RWPE2 (cell line): ENCODE measurements at regions not wholly inside any gene's neighbourhood (a gene's known extent, or its start where the extent isn't known, plus 50 kb on each side); places are given as distances from the start of the nearest gene placed in this dataset.
"Not testable (repeated sequence)": the region's sequence is repeated elsewhere in the genome, so short reads cannot be mapped to it uniquely, and the experiment has no call there.

Experiments used
- ATAC-seq: fragments of 200-7000 bp; cut with Tn5 transposase; 3 replicates; pipeline ENCODE4 v1.9.1; 2021; ENCODE audit warnings: low read depth
- DNase-seq: peaks from one replicate; pipeline ENCODE4 v3.0.0-alpha.2; 2020; ENCODE audit warnings: low spot score
- H3K27ac ChIP-seq: fragments of 450-650 bp; 2 replicates; pipeline ENCODE4 v1.5.1; 2017; ENCODE audit warnings: mild to moderate bottlenecking; ENCODE audit not compliant: poor library complexity, severe bottlenecking
- H3K27me3 ChIP-seq: fragments of 250-450 bp; sonication (Bioruptor Pico); 2 replicates; pipeline ENCODE4 v1.5.1; 2021; ENCODE audit warnings: mild to moderate bottlenecking, moderate library complexity; ENCODE audit not compliant: insufficient read depth, poor library complexity, severe bottlenecking
- H3K36me3 ChIP-seq: fragments of 250-450 bp; sonication (Bioruptor Pico); 2 replicates; pipeline ENCODE4 v1.5.1; 2020; ENCODE audit warnings: low read depth, mild to moderate bottlenecking, moderate library complexity
- H3K4me1 ChIP-seq: fragments of 250-450 bp; sonication (Bioruptor Pico); 2 replicates; pipeline ENCODE4 v1.5.1; 2021; ENCODE audit warnings: mild to moderate bottlenecking, moderate library complexity; ENCODE audit not compliant: insufficient read depth, poor library complexity, severe bottlenecking
- H3K4me3 ChIP-seq: fragments of 250-450 bp; sonication (Bioruptor Pico); 2 replicates; pipeline ENCODE4 v1.5.1; 2021; ENCODE audit warnings: mild to moderate bottlenecking, moderate library complexity; ENCODE audit not compliant: severe bottlenecking
- H3K9me3 ChIP-seq: fragments of 250-450 bp; sonication (Bioruptor Pico); 2 replicates; pipeline ENCODE4 v1.5.1; 2021; ENCODE audit warnings: mild to moderate bottlenecking, moderate library complexity; ENCODE audit not compliant: severe bottlenecking
- CTCF ChIP-seq: fragments of 450-650 bp; IDR thresholded peaks from one replicate; pipeline ENCODE4 v1.5.1; 2017; ENCODE audit warnings: mild to moderate bottlenecking, moderate library complexity; ENCODE audit not compliant: poor library complexity, severe bottlenecking

- DNase-seq, result no peak
- Histone ChIP-seq H3K36me3 (peaks cover 15% of the 10 kb centered on the region; the same call in 1 of the 2 replicates), H3K9me3 (no peaks in the 10 kb centered on the region), H3K27ac (no peak overlapping the region), H3K4me1 (no peaks in the 10 kb centered on the region), H3K4me3 (no peak overlapping the region), H3K27me3 (no peaks in the 10 kb centered on the region)
- no peak for TF ChIP-seq CTCF
- ATAC-seq, result no peak
Observed at GRCh38 chr2:242098445-242099128, 229.1 kb downstream of the RTP5 start.

- not testable (repeated sequence) for H3K27ac ChIP-seq, H3K4me1 ChIP-seq, ATAC-seq
Observed at GRCh38 chr2:242103093-242103492, 233.6 kb downstream of the RTP5 start.

GRCh38 chr2:242104202-242104956, 234.8 kb downstream of the RTP5 start:
- not testable (repeated sequence) for H3K4me1 ChIP-seq, H3K4me3 ChIP-seq, H3K9me3 ChIP-seq, H3K36me3 ChIP-seq, H3K27ac ChIP-seq, ATAC-seq, DNase-seq, H3K27me3 ChIP-seq

More at GRCh38 chr2:242103093-242103492, 233.6 kb downstream of the RTP5 start:
- H3K36me3 ChIP-seq, H3K9me3 ChIP-seq, DNase-seq, H3K27me3 ChIP-seq, H3K4me3 ChIP-seq: not testable (repeated sequence)

GRCh38 chr2:242107065-242107464, 237.5 kb downstream of the RTP5 start:
- DNase-seq, H3K27me3 ChIP-seq, H3K4me1 ChIP-seq, H3K4me3 ChIP-seq, H3K27ac ChIP-seq, ATAC-seq, H3K9me3 ChIP-seq, H3K36me3 ChIP-seq: not testable (repeated sequence)

GRCh38 chr2:242108797-242109500, 239.4 kb downstream of the RTP5 start:
- ATAC-seq, H3K27ac ChIP-seq, H3K27me3 ChIP-seq, H3K4me3 ChIP-seq, H3K4me1 ChIP-seq, H3K36me3 ChIP-seq, H3K9me3 ChIP-seq, DNase-seq: not testable (repeated sequence)

- H3K27ac ChIP-seq, ATAC-seq, H3K4me1 ChIP-seq, H3K9me3 ChIP-seq, H3K27me3 ChIP-seq, DNase-seq, H3K4me3 ChIP-seq, H3K36me3 ChIP-seq: not testable (repeated sequence)
Observed at GRCh38 chr2:242109819-242110218, 240.3 kb downstream of the RTP5 start.

- H3K27ac ChIP-seq, H3K27me3 ChIP-seq, H3K36me3 ChIP-seq, H3K4me3 ChIP-seq, DNase-seq, H3K9me3 ChIP-seq, H3K4me1 ChIP-seq, ATAC-seq: not testable (repeated sequence)
Observed at GRCh38 chr2:242111954-242112353, 242.4 kb downstream of the RTP5 start.

GRCh38 chr2:242113492-242113891, 244.0 kb downstream of the RTP5 start:
- not testable (repeated sequence) for H3K27me3 ChIP-seq, DNase-seq, H3K9me3 ChIP-seq, ATAC-seq, H3K27ac ChIP-seq, H3K4me3 ChIP-seq, H3K4me1 ChIP-seq, H3K36me3 ChIP-seq

GRCh38 chr2:242116676-242117075, 247.1 kb downstream of the RTP5 start:
- not testable (repeated sequence) for H3K27ac ChIP-seq, H3K4me3 ChIP-seq, H3K9me3 ChIP-seq, H3K4me1 ChIP-seq, ATAC-seq, DNase-seq, H3K27me3 ChIP-seq, H3K36me3 ChIP-seq

- not testable (repeated sequence) for H3K4me1 ChIP-seq, DNase-seq, H3K9me3 ChIP-seq, H3K27ac ChIP-seq, H3K36me3 ChIP-seq, H3K4me3 ChIP-seq, H3K27me3 ChIP-seq
- peak; percentile 61; the same call in 2 of the 3 replicates for ATAC-seq
Observed at GRCh38 chr2:242117305-242117704, 247.8 kb downstream of the RTP5 start.
